ENCODE measurements at regions not wholly inside any gene's neighbourhood (a gene's known extent, or its start where the extent isn't known, plus 50 kb on each side); places are given as distances from the start of the nearest gene placed in this dataset.

DNA sequence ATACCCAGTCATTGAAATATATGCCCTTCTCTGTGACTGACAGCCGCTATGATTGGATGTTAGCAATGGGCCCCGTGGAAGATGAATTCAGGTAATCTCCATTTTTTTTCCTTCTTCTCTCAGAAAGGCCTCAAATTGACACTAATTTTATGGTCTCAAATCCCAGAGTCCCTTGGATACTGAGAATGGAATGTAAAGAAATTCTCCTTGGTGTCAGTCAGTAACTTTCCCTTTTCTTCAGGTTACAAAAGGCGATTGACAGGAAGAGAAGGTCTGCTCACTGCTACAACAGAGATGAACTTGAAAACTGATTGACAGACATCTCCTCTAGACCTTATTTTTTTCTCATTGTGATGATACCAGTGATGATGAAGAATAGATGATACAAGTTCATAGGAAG, 748.3 kb downstream of the MAT2B start:
- Mint-ChIP-seq H3K27ac (no peak overlapping the region), H3K36me3 (no peaks in the 10 kb centered on the region), H3K9me3 (peaks cover 4 to 7% of the 10 kb centered on the region in 2 donors), H3K4me3 (no peak overlapping the region), H3K27me3 (ENCODE audit: low read depth in 2 of 2) (no peaks in the 10 kb centered on the region), H3K4me1 (no peaks in the 10 kb centered on the region)
- TF ChIP-seq, protein P1, sequence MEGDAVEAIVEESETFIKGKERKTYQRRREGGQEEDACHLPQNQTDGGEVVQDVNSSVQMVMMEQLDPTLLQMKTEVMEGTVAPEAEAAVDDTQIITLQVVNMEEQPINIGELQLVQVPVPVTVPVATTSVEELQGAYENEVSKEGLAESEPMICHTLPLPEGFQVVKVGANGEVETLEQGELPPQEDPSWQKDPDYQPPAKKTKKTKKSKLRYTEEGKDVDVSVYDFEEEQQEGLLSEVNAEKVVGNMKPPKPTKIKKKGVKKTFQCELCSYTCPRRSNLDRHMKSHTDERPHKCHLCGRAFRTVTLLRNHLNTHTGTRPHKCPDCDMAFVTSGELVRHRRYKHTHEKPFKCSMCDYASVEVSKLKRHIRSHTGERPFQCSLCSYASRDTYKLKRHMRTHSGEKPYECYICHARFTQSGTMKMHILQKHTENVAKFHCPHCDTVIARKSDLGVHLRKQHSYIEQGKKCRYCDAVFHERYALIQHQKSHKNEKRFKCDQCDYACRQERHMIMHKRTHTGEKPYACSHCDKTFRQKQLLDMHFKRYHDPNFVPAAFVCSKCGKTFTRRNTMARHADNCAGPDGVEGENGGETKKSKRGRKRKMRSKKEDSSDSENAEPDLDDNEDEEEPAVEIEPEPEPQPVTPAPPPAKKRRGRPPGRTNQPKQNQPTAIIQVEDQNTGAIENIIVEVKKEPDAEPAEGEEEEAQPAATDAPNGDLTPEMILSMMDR (IDR thresholded peaks at IDR 0.05), result no peak
- WGBS (ENCODE audit: insufficient coverage), result 82% methylated on average over 3 of the region's 3 CpGs
- Histone ChIP-seq H3K27ac (ENCODE audit: low read length) (no peak overlapping the region), H3K36me3 (ENCODE audit: control insufficient read depth, insufficient read depth, low read length) (no peaks in the 10 kb centered on the region), H3K27me3 (ENCODE audit: control insufficient read depth, insufficient read depth, low read length) (no peaks in the 10 kb centered on the region), H3K9me3 (ENCODE audit: control insufficient read depth, insufficient read depth, low read length) (no peaks in the 10 kb centered on the region), H3K4me3 (ENCODE audit: low read length) (no peak overlapping the region), H3K4me1 (ENCODE audit: control insufficient read depth, insufficient read depth, low read length) (no peaks in the 10 kb centered on the region)
- intact Hi-C loops (cut with micrococcal nuclease), result no loop called here
- DNase-seq (no peak), ATAC-seq (no peak)

GRCh38 chr5:164255598-164256213, 750.3 kb downstream of the MAT2B start:
- no peaks in the 10 kb centered on the region for H3K36me3 Mint-ChIP-seq
- Histone ChIP-seq H3K27me3 (ENCODE audit: control insufficient read depth, insufficient read depth, low read length) (no peaks in the 10 kb centered on the region), H3K9me3 (ENCODE audit: control insufficient read depth, insufficient read depth, low read length) (no peaks in the 10 kb centered on the region), H3K27ac (ENCODE audit: low read length) (no peak overlapping the region), H3K36me3 (ENCODE audit: control insufficient read depth, insufficient read depth, low read length) (no peaks in the 10 kb centered on the region), H3K4me3 (ENCODE audit: low read length) (no peak overlapping the region), H3K4me1 (ENCODE audit: control insufficient read depth, insufficient read depth, low read length) (no peaks in the 10 kb centered on the region)
- peaks cover 6 to 13% of the 10 kb centered on the region in 2 donors for H3K9me3 Mint-ChIP-seq
- no peak overlapping the region for H3K27ac Mint-ChIP-seq
- TF ChIP-seq, protein P1 (IDR thresholded peaks at IDR 0.05), result no peak
- no peaks in the 10 kb centered on the region for H3K27me3 Mint-ChIP-seq (ENCODE audit: low read depth in 2 of 2)
- intact Hi-C loops (cut with micrococcal nuclease), result no loop called here
- no peaks in the 10 kb centered on the region for H3K4me1 Mint-ChIP-seq
- H3K4me3 Mint-ChIP-seq, result no peak overlapping the region
- DNase-seq, result no peak
- no peak for ATAC-seq
- 81% methylated on average over 3 of the region's 3 CpGs for WGBS (ENCODE audit: insufficient coverage)

GRCh38 chr5:164256351-164256750, 750.9 kb downstream of the MAT2B start:
- TF ChIP-seq, protein P1 (IDR thresholded peaks at IDR 0.05), result no peak
- no peak overlapping the region for H3K27ac Mint-ChIP-seq
- H3K9me3 ChIP-seq (ENCODE audit: control insufficient read depth, insufficient read depth, low read length), result no peaks in the 10 kb centered on the region
- H3K36me3 ChIP-seq (ENCODE audit: control insufficient read depth, insufficient read depth, low read length), result no peaks in the 10 kb centered on the region
- ATAC-seq (no peak), DNase-seq (no peak)
- H3K4me3 ChIP-seq (ENCODE audit: low read length), result no peak overlapping the region
- WGBS (ENCODE audit: insufficient coverage), result 65% methylated on average over 1 of the region's 1 CpG
- H3K9me3 Mint-ChIP-seq, result peaks cover 6 to 11% of the 10 kb centered on the region in 2 donors
- intact Hi-C loops (cut with micrococcal nuclease), result no loop called here
- no peaks in the 10 kb centered on the region for H3K36me3 Mint-ChIP-seq
- H3K27me3 ChIP-seq (ENCODE audit: control insufficient read depth, insufficient read depth, low read length), result no peaks in the 10 kb centered on the region
- no peaks in the 10 kb centered on the region for H3K27me3 Mint-ChIP-seq (ENCODE audit: low read depth in 2 of 2)
- no peak overlapping the region for H3K4me3 Mint-ChIP-seq
- no peaks in the 10 kb centered on the region for H3K4me1 Mint-ChIP-seq
- no peak overlapping the region for H3K27ac ChIP-seq (ENCODE audit: low read length)
- no peaks in the 10 kb centered on the region for H3K4me1 ChIP-seq (ENCODE audit: control insufficient read depth, insufficient read depth, low read length)

DNA sequence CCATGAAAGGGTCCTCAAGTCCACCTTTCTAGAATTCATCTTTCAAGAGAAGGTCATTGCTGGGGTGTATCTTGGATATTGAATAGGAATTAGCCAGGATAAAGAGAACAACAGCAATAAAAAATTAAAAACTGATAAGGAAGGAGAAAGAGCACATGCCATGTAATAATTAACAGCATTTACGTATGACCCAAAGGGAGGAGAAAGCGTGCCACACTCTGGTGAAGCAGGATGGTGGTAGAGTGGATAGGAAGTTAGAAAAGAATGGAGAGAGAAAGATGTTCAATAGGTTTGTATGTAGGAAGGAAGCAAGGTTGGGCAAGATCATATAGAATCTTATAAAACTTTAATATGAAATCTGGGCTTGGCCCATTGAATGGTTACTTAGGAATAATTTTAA, 751.5 kb downstream of the MAT2B start:
- H3K4me3 Mint-ChIP-seq, result no peak overlapping the region
- TF ChIP-seq, protein P1 (IDR thresholded peaks at IDR 0.05), result no peak
- H3K27ac ChIP-seq (ENCODE audit: low read length), result no peak overlapping the region
- no peaks in the 10 kb centered on the region for H3K4me1 ChIP-seq (ENCODE audit: control insufficient read depth, insufficient read depth, low read length)
- DNase-seq (no peak), ATAC-seq (no peak)
- no peak overlapping the region for H3K4me3 ChIP-seq (ENCODE audit: low read length)
- H3K9me3 ChIP-seq (ENCODE audit: control insufficient read depth, insufficient read depth, low read length), result no peaks in the 10 kb centered on the region
- H3K36me3 Mint-ChIP-seq, result no peaks in the 10 kb centered on the region
- WGBS (ENCODE audit: insufficient coverage), result 100% methylated on average over 2 of the region's 2 CpGs
- intact Hi-C loops (cut with micrococcal nuclease), result no loop called here
- H3K9me3 Mint-ChIP-seq, result peaks cover 6 to 11% of the 10 kb centered on the region in 2 donors
- no peak overlapping the region for H3K27ac Mint-ChIP-seq
- H3K4me1 Mint-ChIP-seq, result no peaks in the 10 kb centered on the region
- H3K27me3 Mint-ChIP-seq (ENCODE audit: low read depth in 2 of 2), result no peaks in the 10 kb centered on the region
- no peaks in the 10 kb centered on the region for H3K27me3 ChIP-seq (ENCODE audit: control insufficient read depth, insufficient read depth, low read length)
- no peaks in the 10 kb centered on the region for H3K36me3 ChIP-seq (ENCODE audit: control insufficient read depth, insufficient read depth, low read length)

Measured in natural killer cell (primary cell).